GM12892 (cell line): ENCODE measurements at regions not wholly inside any gene's neighbourhood (a gene's known extent, or its start where the extent isn't known, plus 50 kb on each side); places are given as distances from the start of the nearest gene placed in this dataset.

Experiments used
- POLR2A ChIP-seq: IDR thresholded peaks from 2 replicates; pipeline ENCODE4 v1.6.1; 2011; ENCODE audit warnings: low read depth, low read length, control low read depth
- POLR2AphosphoS5 ChIP-seq: IDR thresholded peaks from 2 replicates; pipeline ENCODE4 v1.6.1; 2011; ENCODE audit warnings: low read depth, low read length, control low read depth
- TAF1 ChIP-seq: IDR thresholded peaks from 2 replicates; pipeline ENCODE4 v1.6.1; 2011; ENCODE audit warnings: low read depth, mild to moderate bottlenecking, control low read depth, low read length, borderline replicate concordance

GRCh38 chr7:128174386-128174785 is 66.7 kb upstream of the LEP start:
- TF ChIP-seq POLR2A (no peak), POLR2AphosphoS5 (no peak), TAF1 (no peak)
